Spleen (tissue), 7 donors: ENCODE measurements at regions not wholly inside any gene's neighbourhood (a gene's known extent, or its start where the extent isn't known, plus 50 kb on each side); places are given as distances from the start of the nearest gene placed in this dataset.

Experiments used
- CTCF ChIP-seq, 11 experiments: fragments of 200-600 bp in 7 of 11; fragments of 450-650 bp in 4 of 11; sonication (generic) in 4 of 11; IDR thresholded peaks in 8 of 11; conservative IDR thresholded peaks in 3 of 11; 1 replicate in 7 of 11; 2 replicates in 4 of 11; pipeline versions ENCODE4 v1.4.0 to v1.8.0; 2016 to 2021; ENCODE audit warnings: antibody characterized with exemption in 11 of 11, inconsistent platforms in 4 of 11, mild to moderate bottlenecking in 1 of 11
- POLR2A ChIP-seq, 3 donors: fragments of 450-650 bp; IDR thresholded peaks; one replicate each; pipeline ENCODE4 v1.5.1; 2017; ENCODE audit warnings: antibody characterized with exemption in 3 of 3, mild to moderate bottlenecking in 1 of 3
- POLR2AphosphoS5 ChIP-seq, 3 donors: sonication (generic); formaldehyde crosslinking; IDR thresholded peaks; one replicate each; pipeline ENCODE4 v1.5.1; 2017; ENCODE audit warnings: antibody characterized with exemption in 3 of 3
- donor health status: DM: no; HTN: no; CAD: no; lungs with moderate emphysema.
- donor health status: DM: no; HTN: no; CAD: no.
- donor health status: DM: no; HTN: no; CAD: no.

- TF ChIP-seq CTCF (IDR thresholded peaks at IDR 0.05 in 8 of 11, conservative IDR thresholded peaks at IDR 0.05 in 3 of 11) (no peak), POLR2A (IDR thresholded peaks at IDR 0.05) (no peak), POLR2AphosphoS5 (IDR thresholded peaks at IDR 0.05) (no peak)
These were observed 593.7 kb downstream of the KCNJ2 start for GRCh38 chr17:70763018-70763417.
